Nephron progenitor cell (in vitro differentiated cells): ENCODE measurements at regions not wholly inside any gene's neighbourhood (a gene's known extent, or its start where the extent isn't known, plus 50 kb on each side); places are given as distances from the start of the nearest gene placed in this dataset.

ENCODE experiments used
- DNase-seq: peaks from one replicate; pipeline ENCODE4 v3.0.0; 2021
- H3K27ac Mint-ChIP-seq: 2 replicates; pipeline ENCODE4 v1.8.0; 2021; ENCODE audit warnings: mild to moderate bottlenecking, moderate library complexity, mixed read lengths
- H3K27me3 Mint-ChIP-seq: 2 replicates; pipeline ENCODE4 v1.8.0; 2021; ENCODE audit warnings: mild to moderate bottlenecking, low read depth, mixed read lengths; ENCODE audit not compliant: poor library complexity
- H3K36me3 Mint-ChIP-seq: 2 replicates; pipeline ENCODE4 v1.8.0; 2021; ENCODE audit warnings: low read depth, mixed read lengths
- H3K4me1 Mint-ChIP-seq: 2 replicates; pipeline ENCODE4 v1.8.0; 2021; ENCODE audit warnings: mixed read lengths
- H3K4me3 Mint-ChIP-seq: 2 replicates; pipeline ENCODE4 v1.8.0; 2021; ENCODE audit warnings: mild to moderate bottlenecking, moderate library complexity, mixed read lengths
- H3K9me3 Mint-ChIP-seq: 2 replicates; pipeline ENCODE4 v1.8.0; 2021; ENCODE audit warnings: mild to moderate bottlenecking, moderate library complexity, mixed read lengths
- CTCF ChIP-seq: fragments of 200-600 bp; sonication (generic); IDR thresholded peaks from 2 replicates; pipeline ENCODE4 v1.5.0; 2021; ENCODE audit warnings: antibody characterized with exemption

GRCh38 chr12:42766754-42767153 is 177.2 kb upstream of the PRICKLE1 start:
- DNase-seq: no peak
- H3K4me3 Mint-ChIP-seq: no peak overlapping the region
- H3K36me3 Mint-ChIP-seq: peaks cover 6% of the 10 kb centered on the region
- TF ChIP-seq CTCF: no peak
- no peak overlapping the region for H3K27ac Mint-ChIP-seq
- peaks cover 23% of the 10 kb centered on the region for H3K4me1 Mint-ChIP-seq
- peaks cover 16% of the 10 kb centered on the region for H3K9me3 Mint-ChIP-seq
- H3K27me3 Mint-ChIP-seq: no peaks in the 10 kb centered on the region

- Mint-ChIP-seq H3K4me3 (no peak overlapping the region), H3K27me3 (no peaks in the 10 kb centered on the region), H3K27ac (no peak overlapping the region), H3K36me3 (no peaks in the 10 kb centered on the region), H3K4me1 (peaks cover 30% of the 10 kb centered on the region), H3K9me3 (peaks cover 8% of the 10 kb centered on the region)
- TF ChIP-seq CTCF: no peak
- DNase-seq: no peak
Measured at GRCh38 chr12:42766026-42766425, 176.5 kb upstream of the PRICKLE1 start.

GRCh38 chr12:42763682-42764081 is 174.1 kb upstream of the PRICKLE1 start:
- TF ChIP-seq CTCF: no peak
- Mint-ChIP-seq H3K36me3 (no peaks in the 10 kb centered on the region), H3K9me3 (peaks cover 5% of the 10 kb centered on the region), H3K4me3 (no peak overlapping the region), H3K4me1 (peaks cover 46% of the 10 kb centered on the region), H3K27me3 (no peaks in the 10 kb centered on the region), H3K27ac (no peak overlapping the region)
- DNase-seq: no peak

- no peak for DNase-seq
- H3K36me3 Mint-ChIP-seq: no peaks in the 10 kb centered on the region
- H3K27me3 Mint-ChIP-seq: no peaks in the 10 kb centered on the region
- H3K27ac Mint-ChIP-seq: no peak overlapping the region
- peaks cover 55% of the 10 kb centered on the region for H3K4me1 Mint-ChIP-seq
- no peak overlapping the region for H3K4me3 Mint-ChIP-seq
- peaks cover 5% of the 10 kb centered on the region for H3K9me3 Mint-ChIP-seq
- no peak for TF ChIP-seq CTCF
Measured at GRCh38 chr12:42762395-42762925, 172.9 kb upstream of the PRICKLE1 start.

- no peak overlapping the region for H3K4me3 Mint-ChIP-seq
- peaks cover 61% of the 10 kb centered on the region for H3K4me1 Mint-ChIP-seq
- H3K27me3 Mint-ChIP-seq: no peaks in the 10 kb centered on the region
- peaks cover 5% of the 10 kb centered on the region for H3K9me3 Mint-ChIP-seq
- no peaks in the 10 kb centered on the region for H3K36me3 Mint-ChIP-seq
- DNase-seq: no peak
- TF ChIP-seq CTCF: no peak
- H3K27ac Mint-ChIP-seq: no peak overlapping the region
Measured at GRCh38 chr12:42761601-42762350, 172.2 kb upstream of the PRICKLE1 start.

GRCh38 chr12:42761086-42761485 is 171.5 kb upstream of the PRICKLE1 start:
- no peak for TF ChIP-seq CTCF
- Mint-ChIP-seq H3K9me3 (peaks cover 5% of the 10 kb centered on the region), H3K4me1 (peaks cover 59% of the 10 kb centered on the region), H3K27ac (no peak overlapping the region), H3K36me3 (no peaks in the 10 kb centered on the region), H3K4me3 (no peak overlapping the region), H3K27me3 (no peaks in the 10 kb centered on the region)
- no peak for DNase-seq
